ENCODE measurements at regions not wholly inside any gene's neighbourhood (a gene's known extent, or its start where the extent isn't known, plus 50 kb on each side); places are given as distances from the start of the nearest gene placed in this dataset.

GRCh38 chr9:79257228-79257781 is 314.5 kb upstream of the TLE4 start:
- no peak for DNase-seq
- Mint-ChIP-seq H3K27ac (no peak overlapping the region), H3K36me3 (ENCODE audit: low read depth) (no peaks in the 10 kb centered on the region), H3K9me3 (no peaks in the 10 kb centered on the region), H3K4me3 (no peak overlapping the region), H3K27me3 (ENCODE audit: low read depth) (peaks cover 21% of the 10 kb centered on the region), H3K4me1 (ENCODE audit: low read depth) (no peaks in the 10 kb centered on the region)
- intact Hi-C loops (cut with micrococcal nuclease) = no loop called here
- CTCF ChIA-PET = no interaction called here

- H3K4me3 Mint-ChIP-seq = no peak overlapping the region
- DNase-seq = no peak
- CTCF ChIA-PET = no interaction called here
These were observed 313.9 kb upstream of the TLE4 start for GRCh38 chr9:79257790-79258351.

GRCh38 chr9:79259858-79260257 is 311.9 kb upstream of the TLE4 start:
- peaks cover 40% of the 10 kb centered on the region for H3K27me3 Mint-ChIP-seq (ENCODE audit: low read depth)
- intact Hi-C loops (cut with micrococcal nuclease) = no loop called here
- peaks cover 1% of the 10 kb centered on the region for H3K36me3 Mint-ChIP-seq (ENCODE audit: low read depth)
- H3K4me1 Mint-ChIP-seq (ENCODE audit: low read depth) = peaks cover 6% of the 10 kb centered on the region
- peaks cover 6% of the 10 kb centered on the region for H3K9me3 Mint-ChIP-seq
- H3K4me3 Mint-ChIP-seq = no peak overlapping the region
- H3K27ac Mint-ChIP-seq = no peak overlapping the region
- CTCF ChIA-PET = interaction anchor here (0.6 kb wide), 1 partner anchor 101 kb away, joined by 7 read pairs; no protein-coding TSS in a partner anchor
- DNase-seq = no peak

More at GRCh38 chr9:79257790-79258351, 313.9 kb upstream of the TLE4 start:
- H3K27me3 Mint-ChIP-seq (ENCODE audit: low read depth) = peaks cover 24% of the 10 kb centered on the region
- no peaks in the 10 kb centered on the region for H3K4me1 Mint-ChIP-seq (ENCODE audit: low read depth)
- no peaks in the 10 kb centered on the region for H3K36me3 Mint-ChIP-seq (ENCODE audit: low read depth)
- intact Hi-C loops (cut with micrococcal nuclease) = no loop called here
- H3K27ac Mint-ChIP-seq = no peak overlapping the region
- H3K9me3 Mint-ChIP-seq = peaks cover 3% of the 10 kb centered on the region

GRCh38 chr9:79263628-79264027 is 308.1 kb upstream of the TLE4 start:
- intact Hi-C loops (cut with micrococcal nuclease) = no loop called here
- DNase-seq = no peak
- Mint-ChIP-seq H3K27me3 (ENCODE audit: low read depth) (peaks cover 51% of the 10 kb centered on the region), H3K4me3 (no peak overlapping the region), H3K9me3 (peaks cover 6% of the 10 kb centered on the region), H3K4me1 (ENCODE audit: low read depth) (peaks cover 6% of the 10 kb centered on the region), H3K27ac (no peak overlapping the region), H3K36me3 (ENCODE audit: low read depth) (peaks cover 1% of the 10 kb centered on the region)
- CTCF ChIA-PET = no interaction called here

- peaks cover 6% of the 10 kb centered on the region for H3K4me1 Mint-ChIP-seq (ENCODE audit: low read depth)
- intact Hi-C loops (cut with micrococcal nuclease) = no loop called here
- peaks cover 47% of the 10 kb centered on the region for H3K27me3 Mint-ChIP-seq (ENCODE audit: low read depth)
- no peak for DNase-seq
- H3K9me3 Mint-ChIP-seq = peaks cover 6% of the 10 kb centered on the region
- CTCF ChIA-PET = no interaction called here
- no peak overlapping the region for H3K4me3 Mint-ChIP-seq
- peaks cover 1% of the 10 kb centered on the region for H3K36me3 Mint-ChIP-seq (ENCODE audit: low read depth)
- no peak overlapping the region for H3K27ac Mint-ChIP-seq
These were observed 307.7 kb upstream of the TLE4 start for GRCh38 chr9:79264041-79264440.

GRCh38 chr9:79264511-79265355 is 307.0 kb upstream of the TLE4 start:
- no peak overlapping the region for H3K4me3 Mint-ChIP-seq
- DNase-seq = no peak
- H3K36me3 Mint-ChIP-seq (ENCODE audit: low read depth) = peaks cover 1% of the 10 kb centered on the region
- peaks cover 44% of the 10 kb centered on the region for H3K27me3 Mint-ChIP-seq (ENCODE audit: low read depth)
- intact Hi-C loops (cut with micrococcal nuclease) = no loop called here
- H3K9me3 Mint-ChIP-seq = peaks cover 6% of the 10 kb centered on the region
- CTCF ChIA-PET = no interaction called here
- H3K4me1 Mint-ChIP-seq (ENCODE audit: low read depth) = peaks cover 6% of the 10 kb centered on the region
- no peak overlapping the region for H3K27ac Mint-ChIP-seq

- Mint-ChIP-seq H3K36me3 (ENCODE audit: low read depth) (peaks cover 1% of the 10 kb centered on the region), H3K4me3 (no peak overlapping the region), H3K27ac (no peak overlapping the region), H3K4me1 (ENCODE audit: low read depth) (peaks cover 6% of the 10 kb centered on the region), H3K9me3 (peaks cover 6% of the 10 kb centered on the region), H3K27me3 (ENCODE audit: low read depth) (peaks cover 33% of the 10 kb centered on the region)
- CTCF ChIA-PET = interaction anchor here (0.6 kb wide), 1 partner anchor 857 kb away, joined by 4 read pairs; no protein-coding TSS in a partner anchor
- intact Hi-C loops (cut with micrococcal nuclease) = no loop called here
- DNase-seq = no peak
These were observed 304.8 kb upstream of the TLE4 start for GRCh38 chr9:79266986-79267385.

- Mint-ChIP-seq H3K27ac (no peak overlapping the region), H3K4me3 (no peak overlapping the region), H3K27me3 (ENCODE audit: low read depth) (peaks cover 20% of the 10 kb centered on the region), H3K9me3 (no peaks in the 10 kb centered on the region), H3K36me3 (ENCODE audit: low read depth) (no peaks in the 10 kb centered on the region), H3K4me1 (ENCODE audit: low read depth) (peaks cover 6% of the 10 kb centered on the region)
- CTCF ChIA-PET = no interaction called here
- intact Hi-C loops (cut with micrococcal nuclease) = no loop called here
- DNase-seq = no peak
These were observed 303.0 kb upstream of the TLE4 start for GRCh38 chr9:79268806-79269205.

GRCh38 chr9:79273311-79273710 is 298.5 kb upstream of the TLE4 start:
- H3K36me3 Mint-ChIP-seq (ENCODE audit: low read depth) = no peaks in the 10 kb centered on the region
- CTCF ChIA-PET = no interaction called here
- no peaks in the 10 kb centered on the region for H3K9me3 Mint-ChIP-seq
- H3K27ac Mint-ChIP-seq = no peak overlapping the region
- peaks cover 2% of the 10 kb centered on the region for H3K27me3 Mint-ChIP-seq (ENCODE audit: low read depth)
- H3K4me1 Mint-ChIP-seq (ENCODE audit: low read depth) = no peaks in the 10 kb centered on the region
- DNase-seq = no peak
- intact Hi-C loops (cut with micrococcal nuclease) = no loop called here
- H3K4me3 Mint-ChIP-seq = no peak overlapping the region

GRCh38 chr9:79279356-79279755 is 292.4 kb upstream of the TLE4 start:
- Mint-ChIP-seq H3K36me3 (ENCODE audit: low read depth) (no peaks in the 10 kb centered on the region), H3K27me3 (ENCODE audit: low read depth) (no peaks in the 10 kb centered on the region), H3K27ac (no peak overlapping the region), H3K4me1 (ENCODE audit: low read depth) (no peaks in the 10 kb centered on the region), H3K4me3 (no peak overlapping the region), H3K9me3 (no peaks in the 10 kb centered on the region)
- DNase-seq = no peak
- CTCF ChIA-PET = no interaction called here
- intact Hi-C loops (cut with micrococcal nuclease) = no loop called here

GRCh38 chr9:79280691-79281090 is 291.1 kb upstream of the TLE4 start:
- CTCF ChIA-PET = no interaction called here
- H3K36me3 Mint-ChIP-seq (ENCODE audit: low read depth) = no peaks in the 10 kb centered on the region
- H3K4me3 Mint-ChIP-seq = no peak overlapping the region
- H3K27ac Mint-ChIP-seq = no peak overlapping the region
- H3K9me3 Mint-ChIP-seq = no peaks in the 10 kb centered on the region
- no peak for DNase-seq
- H3K4me1 Mint-ChIP-seq (ENCODE audit: low read depth) = no peaks in the 10 kb centered on the region
- intact Hi-C loops (cut with micrococcal nuclease) = no loop called here
- no peaks in the 10 kb centered on the region for H3K27me3 Mint-ChIP-seq (ENCODE audit: low read depth)

GRCh38 chr9:79284081-79284480 is 287.7 kb upstream of the TLE4 start:
- Mint-ChIP-seq H3K9me3 (no peaks in the 10 kb centered on the region), H3K4me1 (ENCODE audit: low read depth) (no peaks in the 10 kb centered on the region), H3K36me3 (ENCODE audit: low read depth) (no peaks in the 10 kb centered on the region), H3K4me3 (no peak overlapping the region), H3K27me3 (ENCODE audit: low read depth) (no peaks in the 10 kb centered on the region), H3K27ac (no peak overlapping the region)
- DNase-seq = no peak
- CTCF ChIA-PET = no interaction called here
- intact Hi-C loops (cut with micrococcal nuclease) = no loop called here

All from activated naive CD4-positive, alpha-beta T cell treated with anti-CD3 and anti-CD28 coated beads for 36 hours (primary cell).